ENCODE measurements at regions not wholly inside any gene's neighbourhood (a gene's known extent, or its start where the extent isn't known, plus 50 kb on each side); places are given as distances from the start of the nearest gene placed in this dataset.

GRCh38 chr1:193703655-193704054, 517.2 kb upstream of the B3GALT2 start:
- Histone ChIP-seq H3K79me2 (ENCODE audit: insufficient read depth, low read length) (no peaks in the 10 kb centered on the region), H2AFZ (ENCODE audit: low read length) (no peak overlapping the region), H3K9ac (ENCODE audit: low read length) (no peak overlapping the region), H3K36me3 (ENCODE audit: insufficient read depth, low read length) (no peaks in the 10 kb centered on the region), H3K4me3 (ENCODE audit: low read depth, low read length, poor library complexity, severe bottlenecking) (no peak overlapping the region), H3F3A (ENCODE audit: insufficient read depth, low read length) (no peaks in the 10 kb centered on the region), H3K27ac (ENCODE audit: low read depth, low read length, poor library complexity, severe bottlenecking) (no peak overlapping the region), H3K4me1 (ENCODE audit: insufficient read depth, low read length, severe bottlenecking) (no peaks in the 10 kb centered on the region), H3K9me2 (ENCODE audit: low read depth, low read length) (no peaks in the 10 kb centered on the region), H3K4me2 (ENCODE audit: low read length) (no peak overlapping the region), H3K27me3 (ENCODE audit: insufficient read depth, low read length) (no peaks in the 10 kb centered on the region), H3K9me3 (ENCODE audit: low read length) (no peaks in the 10 kb centered on the region), H4K20me1 (ENCODE audit: insufficient read depth, low read length) (no peaks in the 10 kb centered on the region)
- TF ChIP-seq CTCF (IDR thresholded peaks at IDR 0.05; ENCODE audit: low read length): no peak

- Histone ChIP-seq H3F3A (ENCODE audit: insufficient read depth, low read length) (no peaks in the 10 kb centered on the region), H3K79me2 (ENCODE audit: insufficient read depth, low read length) (no peaks in the 10 kb centered on the region), H3K36me3 (ENCODE audit: insufficient read depth, low read length) (no peaks in the 10 kb centered on the region), H3K4me1 (ENCODE audit: insufficient read depth, low read length, severe bottlenecking) (no peaks in the 10 kb centered on the region), H3K9me2 (ENCODE audit: low read depth, low read length) (no peaks in the 10 kb centered on the region), H3K9me3 (ENCODE audit: low read length) (no peaks in the 10 kb centered on the region), H2AFZ (ENCODE audit: low read length) (no peak overlapping the region), H3K27ac (ENCODE audit: low read depth, low read length, poor library complexity, severe bottlenecking) (no peak overlapping the region), H3K4me3 (ENCODE audit: low read depth, low read length, poor library complexity, severe bottlenecking) (no peak overlapping the region), H3K4me2 (ENCODE audit: low read length) (no peak overlapping the region), H3K9ac (ENCODE audit: low read length) (no peak overlapping the region), H3K27me3 (ENCODE audit: insufficient read depth, low read length) (no peaks in the 10 kb centered on the region), H4K20me1 (ENCODE audit: insufficient read depth, low read length) (no peaks in the 10 kb centered on the region)
- no peak for TF ChIP-seq CTCF (IDR thresholded peaks at IDR 0.05; ENCODE audit: low read length)
- TF ChIP-seq EZH2 (IDR thresholded peaks at IDR 0.05; ENCODE audit: borderline replicate concordance, low read length): no peak
Observed at GRCh38 chr1:193703121-193703520, 516.7 kb upstream of the B3GALT2 start.

GRCh38 chr1:193701759-193702158, 515.3 kb upstream of the B3GALT2 start:
- no peak overlapping the region for H3K4me2 ChIP-seq (ENCODE audit: low read length)
- no peak for TF ChIP-seq CTCF (IDR thresholded peaks at IDR 0.05; ENCODE audit: low read length)
- no peak overlapping the region for H3K9ac ChIP-seq (ENCODE audit: low read length)
- no peak overlapping the region for H2AFZ ChIP-seq (ENCODE audit: low read length)
- no peaks in the 10 kb centered on the region for H3K9me2 ChIP-seq (ENCODE audit: low read depth, low read length)
- no peak overlapping the region for H3K27ac ChIP-seq (ENCODE audit: low read depth, low read length, poor library complexity, severe bottlenecking)
- H3K9me3 ChIP-seq (ENCODE audit: low read length): no peaks in the 10 kb centered on the region
- H3K79me2 ChIP-seq (ENCODE audit: insufficient read depth, low read length): no peaks in the 10 kb centered on the region
- no peaks in the 10 kb centered on the region for H3K4me1 ChIP-seq (ENCODE audit: insufficient read depth, low read length, severe bottlenecking)
- no peak overlapping the region for H3K4me3 ChIP-seq (ENCODE audit: low read depth, low read length, poor library complexity, severe bottlenecking)
- no peaks in the 10 kb centered on the region for H3F3A ChIP-seq (ENCODE audit: insufficient read depth, low read length)
- no peaks in the 10 kb centered on the region for H3K36me3 ChIP-seq (ENCODE audit: insufficient read depth, low read length)
- H3K27me3 ChIP-seq (ENCODE audit: insufficient read depth, low read length): no peaks in the 10 kb centered on the region
- H4K20me1 ChIP-seq (ENCODE audit: insufficient read depth, low read length): no peaks in the 10 kb centered on the region
